GM21786 (cell line): ENCODE measurements at regions not wholly inside any gene's neighbourhood (a gene's known extent, or its start where the extent isn't known, plus 50 kb on each side); places are given as distances from the start of the nearest gene placed in this dataset.
"Not testable (repeated sequence)": the region's sequence is repeated elsewhere in the genome, so short reads cannot be mapped to it uniquely, and the experiment has no call there.

Source experiments
- ATAC-seq: cut with Tn5 transposase; IDR thresholded peaks from one replicate; pipeline ENCODE4 v1.9.1; 2021; ENCODE audit not compliant: unreplicated experiment

DNA sequence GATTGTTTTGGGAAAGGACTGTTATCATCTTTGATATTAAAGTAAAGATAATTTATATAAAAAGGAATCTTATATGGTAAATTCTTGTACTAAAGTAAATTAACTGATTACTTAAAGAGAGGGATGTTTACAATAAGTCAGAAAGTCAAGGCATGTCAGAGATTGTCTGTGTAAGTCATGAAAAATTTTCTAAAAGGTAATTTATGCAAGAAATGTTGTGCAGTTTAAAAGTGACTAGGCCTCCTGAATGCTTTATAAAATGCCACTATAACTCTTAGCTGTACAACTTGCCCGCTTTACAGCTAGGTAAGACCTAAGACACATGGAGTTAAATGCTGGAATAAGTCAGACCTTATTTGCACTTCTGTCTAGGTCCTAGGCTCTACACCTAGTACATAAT, 692.9 kb downstream of the GBE1 start:
- ATAC-seq, result no peak

DNA sequence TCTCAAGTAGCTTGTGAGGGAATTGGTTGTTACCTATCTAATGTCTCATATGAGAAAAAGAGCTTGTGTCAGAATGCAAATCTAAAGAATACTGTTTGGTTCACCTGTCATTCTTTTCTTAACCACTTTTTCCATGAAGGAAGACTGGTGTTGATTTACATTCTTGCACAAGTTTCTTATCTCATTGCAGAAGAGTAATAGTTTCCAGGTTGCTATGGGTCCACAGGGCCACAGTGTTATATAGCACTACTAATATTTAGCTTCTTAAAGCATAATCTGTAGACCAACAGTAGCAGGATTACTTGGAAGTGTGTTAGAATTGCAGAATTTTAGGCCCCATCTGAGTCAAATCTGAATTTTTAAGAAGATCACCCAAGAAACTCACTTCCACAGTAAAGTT, 697.5 kb downstream of the GBE1 start:
- no peak for ATAC-seq

DNA sequence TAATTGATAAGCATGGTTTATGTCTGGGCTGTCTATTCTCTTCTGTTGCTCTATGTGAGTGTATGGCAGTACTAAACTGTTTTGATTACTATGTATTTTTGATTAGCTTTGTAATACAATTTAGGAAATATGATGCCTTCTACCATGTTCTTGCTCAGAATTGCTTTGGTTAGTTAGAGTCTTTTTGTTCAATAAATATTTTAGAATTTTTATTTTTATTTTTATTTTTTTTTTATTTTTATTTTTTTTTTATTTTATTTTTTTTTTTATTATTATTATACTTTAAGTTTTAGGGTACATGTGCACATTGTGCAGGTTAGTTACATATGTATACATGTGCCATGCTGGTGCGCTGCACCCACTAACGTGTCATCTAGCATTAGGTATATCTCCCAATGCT, 710.3 kb downstream of the GBE1 start:
- ATAC-seq, result not testable (repeated sequence)

DNA sequence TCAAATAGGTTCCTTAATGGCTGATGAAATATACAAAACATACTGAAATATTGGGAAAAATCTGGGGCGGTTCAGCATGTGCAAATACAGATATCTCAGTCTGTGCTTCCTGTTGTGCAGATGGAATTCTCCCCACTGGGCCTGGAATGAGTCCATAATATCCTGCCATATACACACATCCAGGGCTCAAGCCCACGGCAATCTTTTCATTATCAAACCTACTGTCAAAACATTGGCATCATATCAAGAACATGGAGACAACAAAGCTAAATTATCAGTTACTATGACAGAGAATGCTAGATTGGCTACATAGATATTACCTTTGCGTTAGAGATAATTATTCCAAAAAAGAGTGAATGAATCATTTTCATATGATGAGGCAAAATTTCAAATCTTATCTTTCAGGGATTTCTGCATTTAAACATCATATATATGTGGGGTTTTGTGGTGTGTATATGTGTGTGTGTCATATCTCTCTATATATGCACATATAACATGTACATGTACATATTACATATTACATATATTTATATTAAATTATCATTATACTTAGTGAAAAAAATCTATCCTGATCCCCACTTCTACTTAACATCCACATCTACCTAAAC, 713.3 kb downstream of the GBE1 start:
- no peak for ATAC-seq

DNA sequence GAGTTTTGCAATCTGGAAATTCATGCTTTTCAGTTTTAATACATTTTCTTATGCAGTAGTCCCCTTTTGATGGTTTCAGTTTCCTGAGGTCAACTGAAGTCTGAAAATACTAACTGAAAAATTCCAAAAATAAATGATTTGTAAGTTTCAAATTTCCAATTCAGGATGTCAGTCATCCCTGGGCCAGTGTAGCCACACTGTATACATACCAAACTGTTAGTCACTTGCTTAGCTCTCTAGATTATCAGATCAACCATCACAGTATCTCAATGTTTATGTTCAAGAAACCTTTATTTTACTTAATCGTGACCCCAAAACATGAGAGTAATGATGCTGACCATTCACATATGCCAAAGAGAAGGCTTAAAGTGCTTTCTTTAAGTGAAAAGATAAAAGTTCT, 715.5 kb downstream of the GBE1 start:
- ATAC-seq, result no peak

DNA sequence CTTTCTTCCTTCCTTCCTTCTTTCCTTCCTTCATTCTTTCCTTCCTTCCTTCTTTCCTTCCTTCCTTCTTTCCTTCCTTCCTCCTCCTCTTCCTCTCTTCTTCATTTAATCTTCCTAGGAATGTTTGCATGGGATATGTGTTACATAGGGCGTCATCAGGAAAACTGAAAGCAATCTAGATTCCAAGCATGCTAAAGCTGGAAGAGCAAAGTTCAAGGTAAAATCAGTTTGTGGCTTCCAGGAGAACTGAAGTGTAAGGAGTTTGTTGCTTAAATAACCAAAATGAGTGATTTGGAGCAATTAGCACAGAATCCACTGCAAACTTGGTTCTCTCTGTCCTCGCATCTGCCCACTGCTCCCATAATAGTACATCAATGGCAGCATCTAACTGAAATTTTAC, 716.2 kb downstream of the GBE1 start:
- no peak for ATAC-seq

DNA sequence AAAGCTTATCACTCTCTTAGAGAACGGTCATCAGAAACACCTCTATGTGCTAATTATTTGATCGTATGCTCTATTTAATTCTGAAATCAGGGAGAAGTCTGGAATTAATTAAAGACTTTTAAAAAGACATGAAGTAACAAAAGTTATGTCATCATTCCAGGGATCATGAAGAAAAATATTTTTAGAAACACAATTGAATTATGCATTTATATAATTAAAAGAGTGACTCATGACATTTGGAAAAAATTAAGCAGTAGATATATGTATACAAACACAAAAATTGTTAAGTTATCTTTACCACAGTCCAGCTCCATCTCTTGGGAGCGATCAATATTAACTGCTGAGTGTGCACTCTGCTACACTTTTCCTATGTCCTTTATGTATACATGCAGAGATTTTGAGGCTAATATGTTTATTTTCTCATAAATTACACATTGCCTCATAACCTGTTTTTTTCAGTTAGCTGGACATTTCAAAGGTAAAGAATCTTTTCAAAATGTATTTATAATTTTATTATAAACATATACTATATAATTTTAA, 717.7 kb downstream of the GBE1 start:
- no peak for ATAC-seq

DNA sequence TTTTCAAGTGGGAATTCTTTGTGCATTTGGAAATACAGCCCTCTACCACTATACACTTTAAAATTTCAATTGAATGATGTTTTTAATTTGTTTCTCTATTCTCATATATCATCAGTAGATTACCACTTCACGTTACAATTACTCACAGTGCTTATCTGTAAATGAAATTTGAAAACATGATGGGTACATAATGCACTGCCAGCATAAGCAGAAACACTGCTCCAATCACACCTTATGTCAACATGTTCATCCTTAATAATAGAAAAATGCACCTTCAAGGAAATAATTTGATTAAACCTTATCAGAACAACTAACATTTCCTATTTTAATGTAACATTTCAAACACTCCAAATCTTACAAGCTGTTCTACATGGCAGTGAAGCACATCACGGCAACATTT, 718.4 kb downstream of the GBE1 start:
- no peak for ATAC-seq

DNA sequence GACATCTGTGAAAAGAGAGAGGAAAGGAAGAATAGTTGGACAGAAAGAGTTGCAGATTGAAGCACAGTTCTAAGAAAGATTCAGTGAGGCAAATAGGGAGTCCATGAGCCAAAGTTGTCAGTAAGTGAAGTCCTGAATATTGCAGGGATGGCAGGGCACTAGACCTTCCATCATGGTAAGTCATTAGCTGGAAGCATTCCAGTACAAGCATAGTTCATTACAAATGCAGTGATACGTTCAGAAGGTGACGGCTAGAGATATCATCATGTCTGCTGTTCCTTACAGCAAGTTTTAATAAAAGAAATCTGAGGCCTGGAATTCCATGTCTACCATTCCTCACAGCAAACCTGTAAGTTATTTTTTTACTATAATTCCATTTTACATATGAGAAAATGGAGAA, 720.1 kb downstream of the GBE1 start:
- ATAC-seq, result no peak

DNA sequence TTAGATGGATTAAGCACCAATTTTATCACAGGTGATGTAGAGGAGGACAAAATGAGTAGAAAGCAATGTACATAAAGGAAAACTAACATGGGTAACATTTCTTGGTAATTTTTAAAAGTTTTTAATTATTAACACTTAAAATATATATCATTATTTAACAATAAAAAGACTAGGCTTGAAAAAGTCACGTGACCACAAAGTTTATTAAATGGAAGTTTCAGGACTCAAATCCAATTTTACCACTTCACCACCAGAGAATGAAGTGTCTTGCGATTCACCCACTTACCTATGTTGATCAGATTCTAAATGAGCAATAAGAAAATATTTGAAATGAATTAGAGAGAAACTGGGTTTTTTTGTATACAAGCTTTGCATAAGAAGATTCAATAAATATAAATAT, 721.3 kb downstream of the GBE1 start:
- ATAC-seq, result no peak

DNA sequence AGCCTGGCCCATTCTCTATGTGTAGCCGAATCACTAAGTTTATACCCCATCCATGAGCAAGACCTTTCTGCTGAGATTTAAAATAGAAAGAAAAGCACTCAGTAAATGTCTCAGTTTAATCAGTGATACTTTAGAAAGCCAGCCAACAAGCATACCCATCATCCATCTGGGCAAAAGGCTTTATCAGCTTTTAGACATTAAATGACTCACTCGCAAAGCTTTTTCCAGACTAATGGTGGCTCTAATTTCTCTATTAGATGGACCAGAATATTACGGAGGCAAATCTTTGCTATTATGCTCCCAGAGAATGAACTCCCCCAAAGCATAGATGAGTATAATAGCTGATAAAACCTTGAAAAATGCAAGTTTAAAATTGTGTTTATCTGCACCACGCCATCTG, 727.8 kb downstream of the GBE1 start:
- ATAC-seq, result no peak

DNA sequence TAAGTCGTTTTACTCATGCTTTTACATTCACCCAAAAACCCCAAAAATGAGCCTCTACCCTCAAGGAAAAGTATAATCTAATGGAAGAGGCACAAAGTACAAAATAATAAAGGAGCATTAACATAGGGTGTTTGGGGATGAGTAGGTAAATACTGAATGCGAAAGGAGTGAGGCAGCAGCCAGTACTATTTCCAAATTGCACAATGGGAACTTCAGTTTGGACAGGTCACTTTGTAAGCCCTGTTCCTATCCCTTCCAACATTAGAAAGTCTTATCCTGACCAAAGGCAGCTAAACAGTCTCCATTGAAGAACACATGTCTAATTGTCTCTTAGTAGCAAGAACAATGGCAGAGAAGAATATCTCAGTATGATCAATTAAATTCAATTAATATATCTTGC, 728.3 kb downstream of the GBE1 start:
- ATAC-seq, result no peak

DNA sequence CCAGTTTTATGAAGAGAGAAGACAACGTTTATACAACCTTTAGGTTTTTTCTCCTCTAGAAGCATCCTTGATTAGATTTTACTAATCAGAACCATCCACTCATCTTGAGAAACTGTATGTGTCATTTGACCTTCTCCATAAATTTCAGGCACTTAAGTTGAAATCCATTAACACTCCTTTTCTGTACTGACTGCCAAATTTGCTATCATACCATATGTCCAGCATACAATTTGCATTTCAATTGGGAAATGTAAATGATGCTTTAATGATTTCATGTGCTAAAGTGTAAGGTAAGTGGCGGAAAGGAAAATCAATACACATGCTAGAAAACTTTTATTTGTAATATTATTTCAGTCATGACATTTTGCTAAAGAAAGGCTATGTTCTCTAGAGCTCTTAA, 731.6 kb downstream of the GBE1 start:
- no peak for ATAC-seq

DNA sequence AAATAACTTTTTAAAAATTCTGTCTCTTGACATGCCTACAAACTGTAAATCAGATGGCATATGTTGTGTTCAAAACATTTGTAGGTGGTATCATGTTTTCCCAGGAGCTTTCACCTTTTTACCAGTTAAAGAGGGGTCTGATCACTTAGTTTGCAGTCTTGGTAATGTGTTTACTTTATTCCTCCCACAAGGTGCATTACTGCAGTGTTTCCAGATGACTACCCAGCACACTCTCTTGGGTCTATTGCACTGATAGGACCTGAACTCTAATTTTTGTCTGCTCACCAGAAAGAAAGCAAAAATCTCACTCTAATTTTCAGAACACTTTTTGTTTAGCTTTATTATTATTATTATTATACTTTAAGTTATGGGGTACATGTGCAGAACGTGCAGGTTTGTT, 734.1 kb downstream of the GBE1 start:
- no peak for ATAC-seq

DNA sequence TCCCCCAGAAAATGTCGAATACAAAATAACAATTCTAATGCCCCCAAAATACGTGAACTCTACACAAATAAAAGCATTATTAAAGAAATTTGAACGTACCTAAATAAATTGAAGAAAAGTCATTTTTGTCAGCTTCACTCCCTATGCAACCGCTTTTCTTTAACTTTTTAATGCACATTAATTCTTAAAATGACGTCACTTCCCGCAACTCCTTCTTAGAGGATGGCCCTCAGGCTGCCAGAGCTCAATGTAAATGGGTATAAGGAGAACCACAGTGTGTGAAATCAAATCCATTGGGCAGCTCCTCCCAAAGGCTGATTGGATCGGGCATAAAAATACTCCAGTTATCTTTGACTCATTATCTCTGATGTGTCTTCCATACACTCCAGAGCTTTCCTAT, 736.9 kb downstream of the GBE1 start:
- ATAC-seq, result no peak

DNA sequence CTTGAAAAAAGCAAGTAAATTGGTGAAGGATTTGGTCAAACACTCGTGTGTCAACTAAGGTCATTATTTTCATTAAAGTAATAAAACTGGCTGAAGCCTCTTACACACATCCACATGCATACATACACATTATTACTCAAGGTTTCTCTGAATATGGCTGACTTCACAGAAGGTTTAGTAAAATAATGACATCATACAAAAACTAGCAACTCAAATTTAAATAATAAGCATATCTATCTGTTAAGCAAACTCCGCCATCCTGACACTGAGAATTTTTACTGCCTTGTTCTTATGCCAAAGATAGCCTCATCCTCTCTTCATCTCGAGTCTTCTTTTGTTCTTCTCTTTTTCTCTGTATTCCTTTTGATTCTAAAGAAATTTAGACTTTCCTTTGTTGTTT, 739.1 kb downstream of the GBE1 start:
- no peak for ATAC-seq

DNA sequence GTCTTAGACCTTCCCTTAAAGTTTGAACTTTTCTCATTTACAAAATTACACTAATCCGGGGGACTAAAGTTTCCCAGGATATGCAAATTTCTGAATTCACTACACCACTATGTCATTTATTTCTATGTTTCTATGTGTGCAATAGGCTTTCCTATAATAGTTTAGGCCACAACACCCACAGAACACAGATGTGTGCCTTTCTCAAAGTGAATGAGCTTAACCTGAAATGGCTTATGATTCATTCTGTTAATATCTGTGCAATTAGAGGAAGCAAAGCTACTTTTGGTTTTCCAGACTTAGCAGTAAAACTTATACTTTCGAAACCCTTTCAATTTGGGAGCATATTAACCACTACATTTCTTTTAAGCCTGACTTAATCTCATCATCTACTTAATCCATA, 748.1 kb downstream of the GBE1 start:
- ATAC-seq, result no peak

DNA sequence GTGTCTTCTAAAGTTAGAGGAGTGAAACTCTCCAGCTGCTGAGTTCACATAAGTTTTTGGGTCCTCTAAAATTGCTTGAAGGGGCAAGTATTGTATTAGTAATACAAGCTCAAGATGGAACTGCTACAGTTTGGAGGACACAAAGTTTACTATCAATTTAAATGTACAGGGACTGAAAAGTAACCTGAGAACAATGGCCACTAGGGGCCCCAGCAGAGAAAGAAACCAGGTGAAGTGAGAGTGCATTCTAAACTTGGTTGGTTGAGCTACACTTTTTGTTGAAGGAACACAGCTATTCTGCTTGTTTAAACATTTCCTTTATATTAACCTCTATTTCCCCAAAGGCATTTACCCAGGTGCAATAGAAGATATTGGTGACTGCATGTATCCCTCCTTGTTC, 755.5 kb downstream of the GBE1 start:
- no peak for ATAC-seq

DNA sequence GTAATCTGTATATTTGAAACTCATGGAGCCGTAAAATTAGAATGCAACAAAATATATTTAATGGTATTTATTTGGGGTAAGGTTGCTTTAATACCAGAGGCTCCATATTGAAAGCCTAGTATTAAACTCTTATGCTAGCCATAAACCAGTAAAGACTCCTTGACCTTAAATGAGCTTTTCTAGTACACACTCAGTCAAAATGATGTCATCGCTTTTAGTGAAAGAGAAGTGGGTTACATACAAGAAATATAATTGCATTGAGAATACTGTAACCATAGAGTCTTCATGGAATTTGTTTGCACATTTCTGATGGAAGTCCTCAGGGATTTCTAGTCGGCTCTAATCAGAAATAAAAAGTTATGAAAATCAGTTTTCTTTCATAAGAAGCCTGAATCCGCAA, 757.6 kb downstream of the GBE1 start:
- ATAC-seq, result no peak

DNA sequence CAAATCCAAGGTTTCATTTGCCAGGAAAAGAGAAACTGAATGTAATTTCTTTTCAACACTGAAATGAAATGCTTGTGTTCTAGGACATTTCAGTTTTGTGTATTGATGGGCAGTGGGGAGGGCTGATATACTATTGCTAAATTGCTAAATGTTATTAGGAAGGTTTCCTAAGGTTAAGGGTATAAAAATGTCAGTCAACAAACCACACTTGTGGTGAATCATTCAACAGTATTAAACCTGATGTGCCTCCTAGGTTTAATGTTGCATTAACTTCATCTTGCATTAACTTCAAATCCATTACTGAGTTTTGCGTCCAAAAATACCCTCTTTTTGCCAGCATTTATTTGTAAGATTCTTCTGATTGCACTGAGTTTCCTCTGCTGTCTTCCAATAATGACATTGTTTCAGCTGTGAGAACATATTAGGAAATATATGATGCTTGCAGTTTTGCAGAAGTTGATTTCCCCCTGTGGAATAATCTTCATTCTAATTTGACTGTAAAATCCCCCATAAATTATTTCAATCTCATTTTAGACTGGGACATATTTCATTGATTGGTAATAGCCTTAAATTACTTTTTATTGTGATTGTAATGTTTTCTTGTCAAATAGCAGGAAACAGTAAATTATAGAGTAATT, 758.3 kb downstream of the GBE1 start:
- ATAC-seq, result no peak

DNA sequence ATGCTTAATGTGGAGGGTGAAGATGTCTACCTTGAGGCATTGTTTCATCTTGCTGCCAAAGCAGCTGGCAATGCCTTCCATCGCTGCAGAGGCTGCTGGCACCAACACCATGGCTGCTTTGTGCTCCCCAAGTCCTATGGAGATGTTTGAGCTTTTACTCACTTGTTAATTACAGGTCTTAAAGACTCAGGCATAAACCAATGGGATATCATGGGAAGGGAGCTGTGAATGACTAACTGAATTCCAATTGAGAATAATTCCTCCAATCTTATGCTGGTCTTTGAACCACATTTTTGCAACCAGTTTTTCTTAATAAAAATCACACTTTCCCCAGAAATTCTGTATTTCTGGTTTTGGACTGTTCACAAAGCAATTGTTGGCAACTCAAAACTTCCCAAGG, 762.0 kb downstream of the GBE1 start:
- no peak for ATAC-seq

DNA sequence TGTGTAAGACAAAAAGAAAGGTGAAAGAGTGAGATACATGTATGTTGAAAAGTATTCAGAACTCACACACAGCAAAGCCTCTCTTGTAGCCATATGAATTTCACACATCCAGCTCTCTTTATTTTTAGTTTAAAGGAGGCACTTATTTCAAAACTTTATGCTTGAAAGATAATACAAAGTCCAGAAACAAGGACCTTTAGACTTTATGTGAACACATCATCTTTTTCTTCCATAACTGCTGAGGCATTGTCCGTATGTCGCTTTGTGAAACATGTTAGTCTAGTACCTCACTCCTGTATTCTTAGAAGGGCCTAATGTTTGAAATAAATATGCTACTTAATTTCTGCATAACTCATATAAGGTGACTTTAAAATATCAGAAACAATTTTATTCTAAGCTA, 763.4 kb downstream of the GBE1 start:
- no peak for ATAC-seq

DNA sequence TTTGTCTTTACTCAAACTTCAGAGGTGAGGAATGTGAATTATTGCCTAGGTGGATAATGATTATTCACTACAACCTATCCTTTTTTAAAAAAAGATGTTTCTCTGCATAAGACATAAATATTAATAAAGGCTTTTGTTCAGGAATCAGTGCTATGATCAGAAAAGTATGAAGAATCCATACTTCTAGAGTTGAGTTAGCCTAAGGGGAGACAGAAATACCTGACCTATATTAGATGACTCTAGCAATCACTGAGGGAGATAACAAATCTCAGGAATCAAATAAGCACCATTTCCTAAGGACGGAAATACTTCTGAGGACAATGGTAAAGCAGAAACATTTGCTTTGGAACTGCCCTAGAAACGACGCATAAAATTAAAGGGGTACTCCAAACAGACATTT, 763.8 kb downstream of the GBE1 start:
- ATAC-seq, result no peak
